ENCODE measurements at regions not wholly inside any gene's neighbourhood (a gene's known extent, or its start where the extent isn't known, plus 50 kb on each side); places are given as distances from the start of the nearest gene placed in this dataset.

DNA sequence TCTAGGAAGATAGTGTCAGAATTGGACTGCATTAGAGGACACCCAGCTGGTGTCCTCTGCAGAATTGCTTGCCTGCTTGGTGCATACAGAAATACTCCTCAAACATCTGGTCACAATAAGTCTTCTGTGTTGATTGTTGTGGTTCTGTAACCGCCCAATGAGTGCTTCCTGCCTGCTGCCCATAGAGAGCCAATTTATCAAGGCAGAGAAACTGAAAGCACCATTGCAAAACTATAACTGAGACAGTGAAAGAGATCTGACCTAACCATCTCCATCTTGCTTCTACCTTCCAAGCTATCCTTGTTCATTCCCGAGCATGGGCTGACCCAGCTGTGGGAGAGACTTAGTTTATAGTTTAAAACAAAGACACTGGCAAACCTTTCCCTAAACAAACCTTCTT lies 462.4 kb upstream of the RGS18 start:
- no peaks in the 10 kb centered on the region for H4K20me1 ChIP-seq (ENCODE audit: insufficient read depth, low read length)
- no peak overlapping the region for H2AFZ ChIP-seq (ENCODE audit: low read length)
- BruUV-seq (replicated peaks): no TSS peak
- no peaks in the 10 kb centered on the region for H3K79me2 ChIP-seq (ENCODE audit: insufficient read depth, low read depth, low read length)
- H3K36me3 ChIP-seq (ENCODE audit: insufficient read depth, low read length): no peaks in the 10 kb centered on the region
- no peak overlapping the region for H3K27ac ChIP-seq (ENCODE audit: low read depth, low read length, poor library complexity, severe bottlenecking)
- H3K4me1 ChIP-seq (ENCODE audit: insufficient read depth, low read length, poor library complexity, severe bottlenecking): no peaks in the 10 kb centered on the region
- ChIA-PET POLR2A (no interaction called here), CTCF (ENCODE audit: unreplicated experiment) (no interaction called here)
- no peak overlapping the region for H3K4me3 ChIP-seq (ENCODE audit: low read depth, low read length, poor library complexity, severe bottlenecking)
- no peaks in the 10 kb centered on the region for H3K9me2 ChIP-seq (ENCODE audit: insufficient read depth, low read length)
- TF ChIP-seq, protein P1, sequence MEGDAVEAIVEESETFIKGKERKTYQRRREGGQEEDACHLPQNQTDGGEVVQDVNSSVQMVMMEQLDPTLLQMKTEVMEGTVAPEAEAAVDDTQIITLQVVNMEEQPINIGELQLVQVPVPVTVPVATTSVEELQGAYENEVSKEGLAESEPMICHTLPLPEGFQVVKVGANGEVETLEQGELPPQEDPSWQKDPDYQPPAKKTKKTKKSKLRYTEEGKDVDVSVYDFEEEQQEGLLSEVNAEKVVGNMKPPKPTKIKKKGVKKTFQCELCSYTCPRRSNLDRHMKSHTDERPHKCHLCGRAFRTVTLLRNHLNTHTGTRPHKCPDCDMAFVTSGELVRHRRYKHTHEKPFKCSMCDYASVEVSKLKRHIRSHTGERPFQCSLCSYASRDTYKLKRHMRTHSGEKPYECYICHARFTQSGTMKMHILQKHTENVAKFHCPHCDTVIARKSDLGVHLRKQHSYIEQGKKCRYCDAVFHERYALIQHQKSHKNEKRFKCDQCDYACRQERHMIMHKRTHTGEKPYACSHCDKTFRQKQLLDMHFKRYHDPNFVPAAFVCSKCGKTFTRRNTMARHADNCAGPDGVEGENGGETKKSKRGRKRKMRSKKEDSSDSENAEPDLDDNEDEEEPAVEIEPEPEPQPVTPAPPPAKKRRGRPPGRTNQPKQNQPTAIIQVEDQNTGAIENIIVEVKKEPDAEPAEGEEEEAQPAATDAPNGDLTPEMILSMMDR (conservative IDR thresholded peaks at IDR 0.05; ENCODE audit: low read length): no peak
- TF ChIP-seq EZH2phosphoT487 (IDR thresholded peaks at IDR 0.05; ENCODE audit: borderline replicate concordance, low read depth, low read length): no peak
- DNase-seq (ENCODE audit: low spot score): no peak
- no peaks in the 10 kb centered on the region for H3K9me3 ChIP-seq (ENCODE audit: low read length)
- intact Hi-C loops (cut with micrococcal nuclease; ENCODE audit: unreplicated experiment): no loop called here
- no peak overlapping the region for H3K4me2 ChIP-seq (ENCODE audit: low read length)

DNA sequence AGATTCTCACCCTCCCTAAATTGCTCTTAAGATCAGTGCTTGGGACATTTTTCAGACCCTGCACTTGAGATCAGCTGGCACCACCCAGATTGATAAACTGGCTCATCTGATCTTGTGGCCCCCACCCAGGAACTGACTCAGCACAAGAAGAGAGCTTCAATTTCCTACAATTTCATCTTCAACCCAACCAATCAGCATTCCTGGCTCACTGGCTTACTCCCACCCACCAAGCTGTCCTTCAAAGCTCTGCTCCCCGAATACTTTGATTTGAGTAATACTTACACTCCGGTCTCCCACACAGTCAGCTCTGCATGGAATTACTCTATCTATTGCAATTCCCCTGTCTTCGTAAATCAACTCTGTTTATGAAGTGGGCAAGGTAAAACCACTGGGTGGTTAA lies 461.9 kb upstream of the RGS18 start:
- H3K79me2 ChIP-seq (ENCODE audit: insufficient read depth, low read depth, low read length): no peaks in the 10 kb centered on the region
- TF ChIP-seq, protein P1 (conservative IDR thresholded peaks at IDR 0.05; ENCODE audit: low read length): no peak
- no peak for TF ChIP-seq EZH2phosphoT487 (IDR thresholded peaks at IDR 0.05; ENCODE audit: borderline replicate concordance, low read depth, low read length)

DNA sequence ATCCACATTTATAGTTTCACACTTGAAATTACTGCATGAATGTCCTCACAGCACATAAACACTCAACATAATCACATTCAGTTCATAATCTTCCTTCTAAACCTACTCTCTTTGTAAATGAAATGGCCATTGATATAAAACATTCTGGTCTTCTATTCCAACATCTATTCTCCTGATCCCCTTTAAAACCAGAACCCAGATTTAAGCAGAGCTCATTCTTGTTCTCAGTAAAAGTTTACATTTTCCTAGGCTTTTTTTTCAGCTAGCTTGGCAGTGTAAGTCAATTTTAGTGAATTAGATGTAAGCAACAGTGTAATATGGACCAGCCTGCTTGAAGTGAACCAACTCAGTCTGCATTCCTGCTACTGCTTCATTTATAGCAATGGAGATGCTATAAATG lies 460.7 kb upstream of the RGS18 start:
- no TSS peak for BruUV-seq (replicated peaks)
- H3K4me1 ChIP-seq (ENCODE audit: insufficient read depth, low read length, poor library complexity, severe bottlenecking): no peaks in the 10 kb centered on the region
- intact Hi-C loops (cut with micrococcal nuclease; ENCODE audit: unreplicated experiment): no loop called here
- no peaks in the 10 kb centered on the region for H4K20me1 ChIP-seq (ENCODE audit: insufficient read depth, low read length)
- H3K4me3 ChIP-seq (ENCODE audit: low read depth, low read length, poor library complexity, severe bottlenecking): no peak overlapping the region
- DNase-seq (ENCODE audit: low spot score): no peak
- TF ChIP-seq EZH2phosphoT487 (IDR thresholded peaks at IDR 0.05; ENCODE audit: borderline replicate concordance, low read depth, low read length): no peak
- TF ChIP-seq, protein P1 (conservative IDR thresholded peaks at IDR 0.05; ENCODE audit: low read length): no peak
- H3K9me3 ChIP-seq (ENCODE audit: low read length): no peaks in the 10 kb centered on the region
- H3K79me2 ChIP-seq (ENCODE audit: insufficient read depth, low read depth, low read length): no peaks in the 10 kb centered on the region
- ChIA-PET POLR2A (interaction anchor here (0.6 to 1.4 kb wide), 3 partner anchors 28 to 174 kb away, joined by 3 read pairs; no protein-coding TSS in a partner anchor), CTCF (ENCODE audit: unreplicated experiment) (no interaction called here)
- H3K27ac ChIP-seq (ENCODE audit: low read depth, low read length, poor library complexity, severe bottlenecking): no peak overlapping the region
- no peak overlapping the region for H3K4me2 ChIP-seq (ENCODE audit: low read length)
- H3K9me2 ChIP-seq (ENCODE audit: insufficient read depth, low read length): no peaks in the 10 kb centered on the region
- H3K36me3 ChIP-seq (ENCODE audit: insufficient read depth, low read length): no peaks in the 10 kb centered on the region
- H2AFZ ChIP-seq (ENCODE audit: low read length): no peak overlapping the region

More for the DNA sequence above, 461.9 kb upstream of the RGS18 start:
- no peaks in the 10 kb centered on the region for H3K9me3 ChIP-seq (ENCODE audit: low read length)
- ChIA-PET POLR2A (interaction anchor here (0.6 kb wide), 1 partner anchor 97 kb away, joined by 3 read pairs; no protein-coding TSS in a partner anchor), CTCF (ENCODE audit: unreplicated experiment) (no interaction called here)
- no TSS peak for BruUV-seq (replicated peaks)
- H4K20me1 ChIP-seq (ENCODE audit: insufficient read depth, low read length): no peaks in the 10 kb centered on the region
- H3K4me3 ChIP-seq (ENCODE audit: low read depth, low read length, poor library complexity, severe bottlenecking): no peak overlapping the region
- H3K4me1 ChIP-seq (ENCODE audit: insufficient read depth, low read length, poor library complexity, severe bottlenecking): no peaks in the 10 kb centered on the region
- no peak overlapping the region for H3K4me2 ChIP-seq (ENCODE audit: low read length)
- no peak overlapping the region for H3K27ac ChIP-seq (ENCODE audit: low read depth, low read length, poor library complexity, severe bottlenecking)
- H2AFZ ChIP-seq (ENCODE audit: low read length): no peak overlapping the region
- intact Hi-C loops (cut with micrococcal nuclease; ENCODE audit: unreplicated experiment): no loop called here
- H3K9me2 ChIP-seq (ENCODE audit: insufficient read depth, low read length): no peaks in the 10 kb centered on the region
- H3K36me3 ChIP-seq (ENCODE audit: insufficient read depth, low read length): no peaks in the 10 kb centered on the region
- no peak for DNase-seq (ENCODE audit: low spot score)

Measured in OCI-LY7 (cell line).